ENCODE measurements at regions not wholly inside any gene's neighbourhood (a gene's known extent, or its start where the extent isn't known, plus 50 kb on each side); places are given as distances from the start of the nearest gene placed in this dataset.

DNA sequence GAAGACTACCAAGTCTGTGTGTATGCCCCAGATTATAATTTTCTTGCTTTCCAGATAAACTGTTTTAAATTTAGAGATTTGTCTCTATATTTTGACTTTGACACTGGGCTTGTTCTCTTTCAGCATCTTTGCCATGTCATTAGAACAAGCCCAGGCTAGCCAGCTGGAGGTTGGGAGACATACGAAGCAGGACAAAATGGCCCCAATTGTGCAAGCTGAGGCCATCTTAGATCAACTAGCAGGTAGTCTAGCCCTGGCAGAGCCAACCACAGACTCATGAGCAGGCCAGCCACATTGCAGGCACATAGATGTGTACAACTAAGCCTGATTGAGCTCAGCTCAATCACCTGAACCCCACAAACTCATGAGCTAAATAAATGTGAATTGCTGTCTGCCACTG, 321.4 kb downstream of the ATP23 start:
- POLR2A ChIA-PET, result no interaction called here
- H3K4me1 ChIP-seq (ENCODE audit: control insufficient read depth in 1 of 2, insufficient read depth in 2 of 2, low read length in 2 of 2), result no peaks in the 10 kb centered on the region
- H3K27me3 ChIP-seq (ENCODE audit: insufficient read depth, low read length), result no peaks in the 10 kb centered on the region
- H2AFZ ChIP-seq (ENCODE audit: low read depth, low read length, poor library complexity, severe bottlenecking), result no peak overlapping the region
- no peak overlapping the region for H3K4me2 ChIP-seq (ENCODE audit: low read length)
- RAD21 ChIA-PET (ENCODE audit: low non-redundant PET in 1 of 2, low total read pairs in 2 of 2, uncharacterized antibody in 2 of 2, unreplicated experiment in 2 of 2), result no interaction called here
- ATAC-seq, result no peak
- CTCF ChIA-PET, result no interaction called here
- no peaks in the 10 kb centered on the region for H3K9me2 ChIP-seq (ENCODE audit: insufficient read depth)
- intact Hi-C loops (cut with micrococcal nuclease), result no loop called here
- no peaks in the 10 kb centered on the region for H4K20me1 ChIP-seq (ENCODE audit: insufficient read depth)
- H3K4me3 ChIP-seq (replicated peaks in 1 of 2; ENCODE audit: low read depth in 1 of 2, low read length in 2 of 2), result no peak overlapping the region
- TF ChIP-seq EZH2phosphoT487 (IDR thresholded peaks at IDR 0.05; ENCODE audit: borderline replicate concordance) (no peak), SRF (IDR thresholded peaks at IDR 0.05; ENCODE audit: low read depth) (no peak), ZFX (IDR thresholded peaks at IDR 0.05) (no peak)
- TF ChIP-seq, protein P1, sequence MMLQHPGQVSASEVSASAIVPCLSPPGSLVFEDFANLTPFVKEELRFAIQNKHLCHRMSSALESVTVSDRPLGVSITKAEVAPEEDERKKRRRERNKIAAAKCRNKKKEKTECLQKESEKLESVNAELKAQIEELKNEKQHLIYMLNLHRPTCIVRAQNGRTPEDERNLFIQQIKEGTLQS (IDR thresholded peaks at IDR 0.05), result no peak
- TF ChIP-seq, protein P2, sequence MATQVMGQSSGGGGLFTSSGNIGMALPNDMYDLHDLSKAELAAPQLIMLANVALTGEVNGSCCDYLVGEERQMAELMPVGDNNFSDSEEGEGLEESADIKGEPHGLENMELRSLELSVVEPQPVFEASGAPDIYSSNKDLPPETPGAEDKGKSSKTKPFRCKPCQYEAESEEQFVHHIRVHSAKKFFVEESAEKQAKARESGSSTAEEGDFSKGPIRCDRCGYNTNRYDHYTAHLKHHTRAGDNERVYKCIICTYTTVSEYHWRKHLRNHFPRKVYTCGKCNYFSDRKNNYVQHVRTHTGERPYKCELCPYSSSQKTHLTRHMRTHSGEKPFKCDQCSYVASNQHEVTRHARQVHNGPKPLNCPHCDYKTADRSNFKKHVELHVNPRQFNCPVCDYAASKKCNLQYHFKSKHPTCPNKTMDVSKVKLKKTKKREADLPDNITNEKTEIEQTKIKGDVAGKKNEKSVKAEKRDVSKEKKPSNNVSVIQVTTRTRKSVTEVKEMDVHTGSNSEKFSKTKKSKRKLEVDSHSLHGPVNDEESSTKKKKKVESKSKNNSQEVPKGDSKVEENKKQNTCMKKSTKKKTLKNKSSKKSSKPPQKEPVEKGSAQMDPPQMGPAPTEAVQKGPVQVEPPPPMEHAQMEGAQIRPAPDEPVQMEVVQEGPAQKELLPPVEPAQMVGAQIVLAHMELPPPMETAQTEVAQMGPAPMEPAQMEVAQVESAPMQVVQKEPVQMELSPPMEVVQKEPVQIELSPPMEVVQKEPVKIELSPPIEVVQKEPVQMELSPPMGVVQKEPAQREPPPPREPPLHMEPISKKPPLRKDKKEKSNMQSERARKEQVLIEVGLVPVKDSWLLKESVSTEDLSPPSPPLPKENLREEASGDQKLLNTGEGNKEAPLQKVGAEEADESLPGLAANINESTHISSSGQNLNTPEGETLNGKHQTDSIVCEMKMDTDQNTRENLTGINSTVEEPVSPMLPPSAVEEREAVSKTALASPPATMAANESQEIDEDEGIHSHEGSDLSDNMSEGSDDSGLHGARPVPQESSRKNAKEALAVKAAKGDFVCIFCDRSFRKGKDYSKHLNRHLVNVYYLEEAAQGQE (IDR thresholded peaks at IDR 0.05; ENCODE audit: low read depth), result no peak
- H3K27ac ChIP-seq (ENCODE audit: low read depth, low read length), result no peak overlapping the region
- H3K36me3 ChIP-seq (ENCODE audit: control insufficient read depth in 1 of 2, insufficient read depth in 2 of 2, low read length in 2 of 2), result no peaks in the 10 kb centered on the region
- BruUV-seq (replicated peaks), result no TSS peak
- H3K79me2 ChIP-seq (ENCODE audit: insufficient read depth, low read length), result no peaks in the 10 kb centered on the region
- H3K9me3 ChIP-seq (ENCODE audit: control insufficient read depth in 1 of 2, insufficient read depth in 1 of 2, low read depth in 1 of 2, low read length in 2 of 2), result no peaks in the 10 kb centered on the region
- DNase-seq (ENCODE audit: low read depth, low spot score), result no peak
- H3K9ac ChIP-seq (ENCODE audit: low read length), result no peak overlapping the region

DNA sequence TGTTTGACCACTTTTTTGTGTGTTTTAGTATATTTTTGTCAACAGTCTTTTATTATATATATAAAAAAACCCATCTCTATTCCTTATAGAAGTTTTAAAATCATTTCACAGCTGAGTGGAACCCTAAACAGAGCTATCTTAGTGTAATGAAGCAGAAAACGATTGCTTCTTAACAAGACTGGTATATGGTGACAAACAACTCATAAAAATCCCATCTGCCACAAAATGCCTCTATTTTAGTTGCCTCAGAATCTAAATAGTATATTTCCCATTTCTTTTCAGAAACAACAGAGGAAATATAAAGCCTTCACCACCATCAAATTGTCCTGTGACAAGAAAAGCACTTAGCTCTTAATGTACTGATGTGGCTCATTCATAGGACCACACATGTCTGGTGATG, 322.4 kb downstream of the ATP23 start:
- Histone ChIP-seq H3K27me3 (ENCODE audit: insufficient read depth, low read length) (no peaks in the 10 kb centered on the region), H3K4me1 (ENCODE audit: control insufficient read depth in 1 of 2, insufficient read depth in 2 of 2, low read length in 2 of 2) (no peaks in the 10 kb centered on the region), H3K36me3 (ENCODE audit: control insufficient read depth in 1 of 2, insufficient read depth in 2 of 2, low read length in 2 of 2) (no peaks in the 10 kb centered on the region), H3K27ac (ENCODE audit: low read depth, low read length) (no peak overlapping the region), H3K9me2 (ENCODE audit: insufficient read depth) (no peaks in the 10 kb centered on the region), H3K79me2 (ENCODE audit: insufficient read depth, low read length) (no peaks in the 10 kb centered on the region), H3K9me3 (ENCODE audit: control insufficient read depth in 1 of 2, insufficient read depth in 1 of 2, low read depth in 1 of 2, low read length in 2 of 2) (no peaks in the 10 kb centered on the region), H3K9ac (ENCODE audit: low read length) (no peak overlapping the region), H2AFZ (ENCODE audit: low read depth, low read length, poor library complexity, severe bottlenecking) (no peak overlapping the region), H3K4me2 (ENCODE audit: low read length) (no peak overlapping the region), H3K4me3 (replicated peaks in 1 of 2; ENCODE audit: low read depth in 1 of 2, low read length in 2 of 2) (no peak overlapping the region), H4K20me1 (ENCODE audit: insufficient read depth) (no peaks in the 10 kb centered on the region)
- DNase-seq (ENCODE audit: low read depth, low spot score) (no peak), ATAC-seq (no peak)
- intact Hi-C loops (cut with micrococcal nuclease), result no loop called here
- BruUV-seq (replicated peaks), result no TSS peak
- ChIA-PET RAD21 (ENCODE audit: low non-redundant PET in 1 of 2, low total read pairs in 2 of 2, uncharacterized antibody in 2 of 2, unreplicated experiment in 2 of 2) (no interaction called here), POLR2A (no interaction called here), CTCF (no interaction called here)
- TF ChIP-seq CBX3 (IDR thresholded peaks at IDR 0.05; ENCODE audit: low read depth), result no peak
- TF ChIP-seq SRF (IDR thresholded peaks at IDR 0.05; ENCODE audit: low read depth), result no peak
- TF ChIP-seq YY1 (IDR thresholded peaks at IDR 0.05; ENCODE audit: extremely low read depth, insufficient replicate concordance, low read depth, low read length), result no peak
- TF ChIP-seq, protein P3, sequence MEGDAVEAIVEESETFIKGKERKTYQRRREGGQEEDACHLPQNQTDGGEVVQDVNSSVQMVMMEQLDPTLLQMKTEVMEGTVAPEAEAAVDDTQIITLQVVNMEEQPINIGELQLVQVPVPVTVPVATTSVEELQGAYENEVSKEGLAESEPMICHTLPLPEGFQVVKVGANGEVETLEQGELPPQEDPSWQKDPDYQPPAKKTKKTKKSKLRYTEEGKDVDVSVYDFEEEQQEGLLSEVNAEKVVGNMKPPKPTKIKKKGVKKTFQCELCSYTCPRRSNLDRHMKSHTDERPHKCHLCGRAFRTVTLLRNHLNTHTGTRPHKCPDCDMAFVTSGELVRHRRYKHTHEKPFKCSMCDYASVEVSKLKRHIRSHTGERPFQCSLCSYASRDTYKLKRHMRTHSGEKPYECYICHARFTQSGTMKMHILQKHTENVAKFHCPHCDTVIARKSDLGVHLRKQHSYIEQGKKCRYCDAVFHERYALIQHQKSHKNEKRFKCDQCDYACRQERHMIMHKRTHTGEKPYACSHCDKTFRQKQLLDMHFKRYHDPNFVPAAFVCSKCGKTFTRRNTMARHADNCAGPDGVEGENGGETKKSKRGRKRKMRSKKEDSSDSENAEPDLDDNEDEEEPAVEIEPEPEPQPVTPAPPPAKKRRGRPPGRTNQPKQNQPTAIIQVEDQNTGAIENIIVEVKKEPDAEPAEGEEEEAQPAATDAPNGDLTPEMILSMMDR (IDR thresholded peaks at IDR 0.05 in 2 of 3, conservative IDR thresholded peaks at IDR 0.05 in 1 of 3; ENCODE audit: borderline replicate concordance in 1 of 3, insufficient read depth in 1 of 3, low read depth in 2 of 3, low read length in 2 of 3), result no peak
- TF ChIP-seq POLR2A (IDR thresholded peaks at IDR 0.05; ENCODE audit: borderline replicate concordance, extremely low read depth, insufficient read depth, insufficient read length), result no peak
- no peak for TF ChIP-seq FOSL1 (IDR thresholded peaks at IDR 0.05; ENCODE audit: low read depth)
- no peak for TF ChIP-seq SP1 (IDR thresholded peaks at IDR 0.05; ENCODE audit: low read depth)
- TF ChIP-seq JUND (IDR thresholded peaks at IDR 0.05), result no peak
- TF ChIP-seq, protein P1 (IDR thresholded peaks at IDR 0.05), result no peak
- no peak for TF ChIP-seq POLR2AphosphoS5 (IDR thresholded peaks at IDR 0.05; ENCODE audit: low read depth, low read length)
